Left ventricle myocardium inferior (tissue), 1 donor: ENCODE measurements at regions not wholly inside any gene's neighbourhood (a gene's known extent, or its start where the extent isn't known, plus 50 kb on each side); places are given as distances from the start of the nearest gene placed in this dataset.

Source experiments
- DNase-seq: peaks from one replicate; pipeline ENCODE4 v3.0.0-alpha.2; 2020
- H3K27ac ChIP-seq: fragments of 200-600 bp; replicated peaks from 2 replicates; pipeline ENCODE4 v1.8.0; 2021
- H3K27me3 ChIP-seq: fragments of 200-600 bp; 2 replicates; pipeline ENCODE4 v1.8.0; 2021; ENCODE audit warnings: low read depth
- H3K36me3 ChIP-seq: fragments of 200-600 bp; 2 replicates; pipeline ENCODE4 v1.8.0; 2021
- H3K4me1 ChIP-seq: fragments of 200-600 bp; 2 replicates; pipeline ENCODE4 v1.8.0; 2021
- H3K4me3 ChIP-seq: fragments of 200-600 bp; 2 replicates; pipeline ENCODE4 v1.8.0; 2021; ENCODE audit warnings: mild to moderate bottlenecking, moderate library complexity
- H3K9me3 ChIP-seq: fragments of 200-600 bp; replicated peaks from 2 replicates; pipeline ENCODE4 v1.8.0; 2021
- intact Hi-C: fragments of 100-400 bp; cut with micrococcal nuclease; formaldehyde crosslinking; loops from one replicate; pipeline ENCODE4 v1.11.0; 2022
- TF ChIP-seq, protein P1 (sequence below): fragments of 200-600 bp; IDR thresholded peaks from 2 replicates; pipeline ENCODE4 v1.8.0; 2021; ENCODE audit warnings: antibody characterized with exemption, mild to moderate bottlenecking, borderline replicate concordance
- donor health status: DM: no; HTN: yes; CAD: no; lungs with severe emphysema.

DNA sequence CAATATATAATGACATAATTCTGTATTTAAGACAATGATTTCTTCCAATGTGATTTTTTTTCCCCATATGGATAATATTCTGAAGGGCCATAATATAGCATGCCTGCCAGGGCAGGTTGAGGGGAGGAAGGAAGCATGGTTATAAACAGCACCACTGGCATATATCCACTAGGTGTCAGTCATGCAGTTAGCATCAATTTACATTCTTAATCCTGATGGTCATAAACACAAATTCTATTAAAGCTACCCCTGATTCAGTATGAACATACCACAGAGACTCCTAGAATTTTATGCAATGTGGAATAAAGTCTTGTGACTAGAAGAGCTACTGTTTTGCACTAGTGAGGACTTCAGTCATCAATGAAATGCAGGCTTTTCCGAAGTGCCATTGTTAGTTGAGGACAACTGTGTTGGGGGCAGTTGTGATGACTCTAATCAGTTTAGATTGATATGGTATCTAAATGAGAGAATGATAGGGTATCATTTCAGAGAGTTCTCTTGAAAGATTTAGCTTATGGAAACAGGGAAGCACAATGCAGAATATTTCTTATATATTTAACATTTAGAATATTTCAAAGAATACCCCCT is 342.7 kb upstream of the NR5A2 start:
- peaks cover 19% of the 10 kb centered on the region for H3K27me3 ChIP-seq
- H3K9me3 ChIP-seq, result no peaks in the 10 kb centered on the region
- DNase-seq, result no peak
- no peaks in the 10 kb centered on the region for H3K36me3 ChIP-seq
- intact Hi-C loops, result loop anchor here (10.0 kb wide), 2 partner anchors 620 to 800 kb away; no protein-coding TSS in a partner anchor
- TF ChIP-seq, protein P1, sequence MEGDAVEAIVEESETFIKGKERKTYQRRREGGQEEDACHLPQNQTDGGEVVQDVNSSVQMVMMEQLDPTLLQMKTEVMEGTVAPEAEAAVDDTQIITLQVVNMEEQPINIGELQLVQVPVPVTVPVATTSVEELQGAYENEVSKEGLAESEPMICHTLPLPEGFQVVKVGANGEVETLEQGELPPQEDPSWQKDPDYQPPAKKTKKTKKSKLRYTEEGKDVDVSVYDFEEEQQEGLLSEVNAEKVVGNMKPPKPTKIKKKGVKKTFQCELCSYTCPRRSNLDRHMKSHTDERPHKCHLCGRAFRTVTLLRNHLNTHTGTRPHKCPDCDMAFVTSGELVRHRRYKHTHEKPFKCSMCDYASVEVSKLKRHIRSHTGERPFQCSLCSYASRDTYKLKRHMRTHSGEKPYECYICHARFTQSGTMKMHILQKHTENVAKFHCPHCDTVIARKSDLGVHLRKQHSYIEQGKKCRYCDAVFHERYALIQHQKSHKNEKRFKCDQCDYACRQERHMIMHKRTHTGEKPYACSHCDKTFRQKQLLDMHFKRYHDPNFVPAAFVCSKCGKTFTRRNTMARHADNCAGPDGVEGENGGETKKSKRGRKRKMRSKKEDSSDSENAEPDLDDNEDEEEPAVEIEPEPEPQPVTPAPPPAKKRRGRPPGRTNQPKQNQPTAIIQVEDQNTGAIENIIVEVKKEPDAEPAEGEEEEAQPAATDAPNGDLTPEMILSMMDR, result peak; percentile 85
- no peak overlapping the region for H3K4me3 ChIP-seq
- no peaks in the 10 kb centered on the region for H3K4me1 ChIP-seq
- no peak overlapping the region for H3K27ac ChIP-seq

DNA sequence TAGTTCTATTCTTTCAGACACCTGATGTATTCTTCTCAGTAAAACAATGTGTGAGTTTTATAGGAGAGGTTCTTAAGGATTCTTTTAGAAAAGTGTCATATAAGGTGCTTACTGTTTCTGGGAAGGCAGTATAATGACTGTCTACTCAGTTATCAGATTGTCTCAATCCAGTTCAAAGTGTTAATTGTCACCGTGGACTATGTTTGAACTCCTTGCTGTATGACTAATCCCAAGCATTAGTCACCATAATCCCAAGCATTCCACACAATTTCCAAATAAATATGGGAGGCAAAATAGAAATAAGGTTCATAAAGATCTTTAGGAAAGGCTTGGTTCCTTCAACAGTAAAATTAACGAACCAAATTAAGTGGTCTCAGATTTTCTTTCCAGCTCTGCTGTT is 342.1 kb upstream of the NR5A2 start:
- Histone ChIP-seq H3K4me3 (no peak overlapping the region), H3K9me3 (no peaks in the 10 kb centered on the region), H3K36me3 (no peaks in the 10 kb centered on the region), H3K27me3 (peaks cover 19% of the 10 kb centered on the region), H3K27ac (no peak overlapping the region), H3K4me1 (no peaks in the 10 kb centered on the region)
- no peak for DNase-seq
- TF ChIP-seq, protein P1, result no peak
- intact Hi-C loops, result loop anchor here (10.0 kb wide), 2 partner anchors 619 to 799 kb away; no protein-coding TSS in a partner anchor

DNA sequence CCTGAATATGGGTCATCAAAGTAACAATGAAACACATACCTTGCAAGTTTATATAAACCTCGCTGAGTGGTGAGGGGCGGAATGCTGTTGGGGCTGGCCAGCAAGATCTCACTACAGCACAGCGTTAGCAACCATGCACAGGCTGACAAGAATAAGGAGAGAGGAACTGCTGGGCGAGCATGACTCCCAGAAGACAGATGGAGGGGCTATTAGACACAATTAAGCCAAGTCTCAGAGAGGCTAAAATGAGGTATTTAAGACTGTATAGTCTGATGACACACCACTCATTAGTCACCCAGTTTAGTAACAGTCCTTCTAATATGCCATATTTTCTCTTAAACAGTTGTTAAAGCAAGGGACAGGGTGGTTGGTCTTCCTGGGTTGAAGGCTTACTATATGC is 340.2 kb upstream of the NR5A2 start:
- no peak overlapping the region for H3K27ac ChIP-seq
- H3K4me3 ChIP-seq, result no peak overlapping the region
- no peaks in the 10 kb centered on the region for H3K4me1 ChIP-seq
- no peak for DNase-seq
- intact Hi-C loops, result loop anchor here (10.0 kb wide), 2 partner anchors 617 to 797 kb away; no protein-coding TSS in a partner anchor
- H3K27me3 ChIP-seq, result peaks cover 22% of the 10 kb centered on the region
- no peaks in the 10 kb centered on the region for H3K36me3 ChIP-seq
- TF ChIP-seq, protein P1, result no peak
- H3K9me3 ChIP-seq, result no peaks in the 10 kb centered on the region

DNA sequence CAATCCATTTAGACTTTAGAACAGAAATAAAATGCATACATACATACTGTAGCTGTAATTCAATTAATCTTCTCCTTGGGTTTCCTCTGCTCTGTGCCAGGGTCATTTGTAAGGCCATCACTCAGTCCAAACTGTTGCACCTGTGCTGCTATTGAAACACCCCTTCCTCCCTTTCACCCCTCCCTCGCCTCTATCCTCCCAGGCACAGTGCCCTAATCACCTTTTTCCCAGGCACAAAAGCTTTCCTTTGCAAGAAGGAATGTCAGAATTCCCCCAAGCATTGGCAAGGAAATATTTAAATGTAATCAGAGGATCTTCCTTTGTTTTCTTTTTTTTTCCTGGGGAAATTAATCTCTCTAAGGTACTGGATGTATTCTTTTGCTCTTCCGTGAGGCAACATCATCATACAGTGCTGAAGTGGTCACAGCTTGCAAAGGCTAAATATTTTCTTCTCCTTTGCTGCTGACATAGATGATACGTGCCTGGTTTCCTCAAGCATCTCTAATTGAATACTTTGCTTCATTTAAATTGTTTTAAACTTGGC is 339.3 kb upstream of the NR5A2 start:
- Histone ChIP-seq H3K4me3 (no peak overlapping the region), H3K4me1 (no peaks in the 10 kb centered on the region), H3K27me3 (peaks cover 28% of the 10 kb centered on the region), H3K27ac (no peak overlapping the region), H3K9me3 (no peaks in the 10 kb centered on the region), H3K36me3 (no peaks in the 10 kb centered on the region)
- DNase-seq, result no peak
- TF ChIP-seq, protein P1, result no peak
- intact Hi-C loops, result loop anchor here (10.0 kb wide), 2 partner anchors 617 to 797 kb away; no protein-coding TSS in a partner anchor

DNA sequence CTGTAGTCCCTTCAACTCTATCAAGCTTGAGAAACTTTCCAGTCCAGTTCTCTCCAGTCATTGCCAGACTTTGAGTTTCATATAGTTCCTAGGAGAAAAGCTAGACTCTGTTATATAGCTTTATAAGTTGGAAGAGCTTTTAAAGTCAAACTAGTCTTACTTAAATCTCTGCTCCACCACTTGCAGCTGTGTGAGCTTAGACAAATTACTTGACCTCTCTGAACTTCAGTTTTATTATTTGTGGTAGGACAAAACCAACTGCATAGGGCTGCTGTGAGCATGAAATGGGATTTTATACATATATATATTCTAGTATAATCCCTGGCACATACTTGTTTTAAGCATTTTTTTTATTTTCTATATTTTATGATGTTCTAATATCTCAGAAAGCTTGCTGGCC is 338.7 kb upstream of the NR5A2 start:
- intact Hi-C loops, result loop anchor here (10.0 kb wide), 2 partner anchors 616 to 796 kb away; no protein-coding TSS in a partner anchor
- H3K27ac ChIP-seq, result no peak overlapping the region
- no peak for DNase-seq
- no peaks in the 10 kb centered on the region for H3K9me3 ChIP-seq
- no peak overlapping the region for H3K4me3 ChIP-seq
- H3K36me3 ChIP-seq, result no peaks in the 10 kb centered on the region
- no peaks in the 10 kb centered on the region for H3K4me1 ChIP-seq
- peaks cover 32% of the 10 kb centered on the region for H3K27me3 ChIP-seq
- TF ChIP-seq, protein P1, result no peak
